ENCODE measurements at regions not wholly inside any gene's neighbourhood (a gene's known extent, or its start where the extent isn't known, plus 50 kb on each side); places are given as distances from the start of the nearest gene placed in this dataset.

DNA sequence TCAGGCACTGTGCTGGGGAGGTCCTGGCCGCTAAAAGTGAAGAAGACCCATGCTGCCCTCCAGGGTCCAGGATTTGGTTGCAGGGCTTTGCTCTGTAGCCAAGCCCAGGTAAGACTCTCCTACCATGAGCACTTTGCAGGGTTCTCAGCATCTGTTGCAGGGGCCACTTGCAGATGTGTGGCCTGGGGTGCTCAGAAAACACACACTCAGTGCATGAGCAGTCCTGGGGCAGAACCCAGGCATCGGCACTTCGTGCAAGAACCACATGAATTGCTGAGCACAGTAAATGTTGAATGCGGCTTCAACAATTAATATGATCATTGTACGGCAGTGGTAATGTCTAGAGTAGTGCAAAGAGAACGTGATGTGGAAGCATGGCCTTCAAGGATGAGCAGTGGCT is 98.5 kb upstream of the SMIM21 start:
- DNase-seq, result no peak

DNA sequence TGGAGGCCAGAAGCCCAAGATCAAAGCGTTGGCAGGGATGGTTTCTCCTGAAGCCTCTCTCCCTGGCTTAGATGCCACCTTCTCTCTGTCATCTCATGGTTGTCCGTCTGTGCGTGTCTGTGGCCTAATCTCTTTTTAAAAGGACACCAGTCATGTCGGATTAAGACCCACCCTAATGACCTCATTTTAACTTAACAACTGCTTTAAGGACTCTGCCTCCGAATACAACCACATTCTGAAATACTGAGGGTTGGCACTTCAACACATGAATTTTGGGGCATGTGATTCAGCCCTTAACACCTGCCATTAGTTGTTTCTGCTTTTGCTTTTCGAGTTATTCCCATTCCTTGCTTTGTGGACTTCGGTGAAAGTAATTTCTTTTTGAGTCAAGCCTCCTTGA is 97.8 kb upstream of the SMIM21 start:
- DNase-seq, result no peak

DNA sequence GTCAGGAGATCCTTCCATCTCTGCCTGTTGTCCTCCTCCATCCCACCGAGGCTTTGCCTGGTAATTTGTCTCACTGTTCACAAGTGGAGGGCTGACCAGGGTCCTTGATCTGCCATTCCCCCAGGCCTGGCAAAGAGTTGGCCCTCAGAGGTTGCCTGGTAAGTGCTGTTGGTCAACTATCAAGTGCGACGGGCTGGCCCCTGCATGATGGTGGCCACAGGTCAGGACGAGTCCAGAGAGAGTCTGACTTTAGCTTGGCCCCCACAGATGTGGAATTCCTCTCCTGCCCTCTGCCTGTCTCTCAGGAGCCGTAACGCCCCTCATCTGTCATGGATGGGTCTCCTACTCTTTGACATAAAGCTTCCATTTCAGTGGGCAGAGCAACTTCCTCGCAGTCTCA is 97.3 kb upstream of the SMIM21 start:
- DNase-seq, result no peak

DNA sequence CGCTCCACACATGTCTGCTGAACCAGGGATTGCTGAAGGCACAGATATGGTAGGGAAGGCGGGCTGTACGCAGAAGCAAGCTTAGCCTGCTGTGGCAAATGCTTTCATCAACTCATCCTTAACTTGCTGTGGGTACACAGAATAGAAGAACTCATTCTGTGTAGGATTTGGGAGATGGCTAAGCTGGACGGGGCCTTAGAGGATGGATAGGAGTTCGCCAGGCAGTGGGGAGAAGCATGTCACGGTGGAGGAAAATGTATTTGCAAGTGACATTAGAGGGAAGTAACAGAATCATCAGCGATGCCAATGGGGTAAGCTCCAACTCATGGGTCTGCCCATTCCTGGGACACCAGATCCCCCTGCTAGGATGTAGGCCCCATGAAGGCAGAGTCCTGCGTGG is 96.7 kb upstream of the SMIM21 start:
- DNase-seq, result no peak

DNA sequence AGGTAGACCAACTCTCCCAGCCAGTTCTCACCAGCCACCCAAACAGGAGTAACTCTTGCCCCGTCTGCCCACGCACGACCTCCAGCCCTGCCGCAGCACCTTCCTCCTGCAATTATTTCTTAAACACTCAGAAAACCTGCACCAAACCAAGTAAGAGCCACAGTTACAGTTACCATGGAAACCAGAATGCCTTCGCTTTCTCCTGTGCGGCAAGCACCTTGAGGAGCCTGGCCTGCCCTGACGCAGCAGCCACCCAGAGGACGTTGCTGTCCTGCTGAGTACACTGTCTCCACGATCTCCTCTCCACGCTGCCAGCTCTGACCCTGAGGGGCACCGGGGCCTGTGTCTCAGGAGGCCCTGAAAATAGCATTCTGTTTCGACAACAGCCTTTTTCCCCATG is 94.3 kb upstream of the SMIM21 start:
- no peak for DNase-seq

DNA sequence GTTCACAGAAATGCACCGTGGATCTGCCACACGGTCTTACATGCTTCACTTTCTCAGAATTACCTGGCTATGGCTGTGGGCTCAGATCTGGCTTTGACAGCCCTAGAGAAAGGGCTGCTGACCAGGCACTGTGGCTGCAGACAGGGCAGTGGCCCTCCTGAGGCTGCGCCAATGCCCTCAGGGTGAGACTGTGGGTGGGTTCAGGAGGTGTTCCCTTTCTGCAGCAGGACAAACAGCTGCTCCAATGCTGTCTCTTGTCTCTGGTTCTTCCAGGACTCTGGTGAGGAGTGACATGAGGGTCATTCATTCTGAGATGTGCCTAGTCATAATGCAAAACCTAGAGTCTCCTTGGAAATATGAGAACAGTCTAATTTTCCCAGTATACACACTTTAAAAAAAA is 90.5 kb upstream of the SMIM21 start:
- no peak for DNase-seq

DNA sequence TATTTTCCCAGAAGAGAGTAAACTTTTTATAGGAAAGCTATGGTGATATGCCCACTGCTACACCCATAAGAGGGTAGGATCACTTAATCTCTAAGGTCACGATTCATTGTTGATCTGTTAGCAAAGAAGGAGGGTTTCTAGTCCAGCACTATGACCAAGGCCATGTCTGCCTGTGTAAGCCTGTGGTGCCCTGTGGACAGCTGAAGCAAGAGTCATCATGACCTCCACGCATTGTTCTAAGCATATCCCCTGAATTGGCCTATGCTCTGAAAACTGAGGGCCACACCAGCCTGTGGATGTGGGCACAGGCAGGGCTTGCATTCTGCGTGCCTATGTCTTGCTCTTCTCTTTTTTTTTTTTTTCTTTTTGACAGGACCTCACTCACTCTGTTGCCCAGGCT is 89.8 kb upstream of the SMIM21 start:
- DNase-seq, result no peak

DNA sequence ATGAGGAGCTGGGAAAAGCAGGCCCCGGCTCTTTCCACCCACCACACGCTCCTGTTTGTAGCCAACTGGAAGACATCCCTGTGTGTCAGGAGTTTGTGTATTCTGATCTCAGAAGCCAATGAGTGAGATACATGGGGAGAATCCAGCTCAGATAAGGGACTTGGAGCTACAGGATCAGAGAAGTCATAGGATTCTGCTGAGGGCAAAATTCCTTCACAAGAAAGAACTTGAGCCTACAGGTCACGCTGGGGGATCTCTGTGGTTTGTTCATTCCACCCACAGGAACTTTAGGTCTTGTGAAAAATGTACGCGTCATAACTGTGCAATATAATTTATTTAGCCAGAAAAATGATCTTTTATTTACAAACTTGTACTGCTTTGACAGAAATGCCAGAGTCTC is 80.1 kb upstream of the SMIM21 start:
- no peak for DNase-seq

DNA sequence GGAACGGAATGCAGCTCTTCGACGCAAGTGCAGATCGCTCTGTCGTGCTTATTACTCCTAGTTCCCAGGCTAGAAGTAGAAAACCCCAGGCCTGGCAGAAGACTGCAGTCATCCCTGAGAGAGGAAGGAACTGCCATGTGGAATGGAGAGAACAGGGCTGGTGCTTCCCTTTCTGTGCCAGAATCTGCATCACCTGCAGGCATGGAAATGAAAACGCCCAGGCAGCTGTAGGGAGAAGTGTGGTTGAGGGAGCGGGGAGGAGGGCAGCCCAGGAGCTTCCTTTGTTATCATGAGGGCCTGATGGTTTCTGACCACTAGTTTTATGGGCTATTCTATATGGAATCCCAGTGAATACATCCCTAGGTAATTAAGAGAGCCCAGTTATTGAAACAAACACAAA is 79.4 kb upstream of the SMIM21 start:
- no peak for DNase-seq

DNA sequence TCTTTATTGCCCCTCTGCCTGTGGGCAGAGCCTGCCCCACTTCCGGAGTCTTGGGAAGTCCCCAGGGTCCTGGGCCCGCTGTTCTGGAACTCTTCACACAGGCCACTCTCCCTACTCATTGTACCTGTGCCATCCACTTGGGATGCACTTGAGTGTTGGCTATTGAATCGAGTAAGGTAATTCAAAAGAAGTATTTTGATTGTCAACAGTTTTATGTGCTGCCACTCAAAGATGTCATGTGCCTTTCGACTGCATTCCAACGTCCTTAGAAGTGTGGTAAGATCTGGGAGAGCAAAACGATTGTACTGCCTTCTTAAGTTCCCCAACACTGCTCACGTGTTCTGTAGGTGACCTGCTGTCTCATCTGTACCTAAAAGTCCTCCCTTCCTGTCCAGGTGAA is 77.0 kb upstream of the SMIM21 start:
- no peak for DNase-seq

DNA sequence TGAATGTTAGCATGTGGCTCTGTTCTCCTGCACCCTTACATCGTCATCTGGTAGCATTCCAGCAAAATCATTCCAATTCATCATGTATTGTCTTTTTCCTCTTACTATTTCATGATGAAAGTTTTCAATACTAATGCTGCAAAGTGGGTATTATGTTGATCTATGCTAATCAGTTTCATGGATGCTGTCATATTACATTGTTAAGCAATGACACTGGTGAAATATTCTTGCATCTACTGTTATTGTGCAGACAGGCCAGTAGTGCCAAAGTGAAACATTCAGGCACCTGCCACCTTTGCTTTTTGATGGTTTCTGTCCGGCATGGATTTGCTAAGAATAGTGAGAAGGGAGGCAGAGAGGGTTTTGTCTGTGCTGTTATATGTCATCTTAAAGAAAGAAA is 76.1 kb upstream of the SMIM21 start:
- no peak for DNase-seq

DNA sequence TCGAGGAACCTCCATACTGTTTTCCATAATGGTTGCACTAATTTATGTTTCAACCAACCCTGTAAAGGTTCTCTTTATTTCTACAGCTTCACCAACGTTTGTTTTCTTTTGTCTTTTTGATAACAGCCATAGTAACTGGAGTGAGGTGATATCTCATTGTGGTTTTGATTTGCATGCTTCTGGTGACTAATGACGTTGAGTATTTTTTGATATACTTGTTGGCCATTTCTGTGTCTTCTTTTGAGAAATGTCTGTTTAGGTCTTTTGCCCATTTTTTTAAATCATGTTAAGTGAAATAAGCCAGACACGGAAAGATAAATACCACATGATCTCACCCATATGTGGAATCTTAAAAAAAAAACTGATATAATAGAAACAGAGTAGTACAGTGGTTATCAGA is 74.8 kb upstream of the SMIM21 start:
- no peak for DNase-seq

DNA sequence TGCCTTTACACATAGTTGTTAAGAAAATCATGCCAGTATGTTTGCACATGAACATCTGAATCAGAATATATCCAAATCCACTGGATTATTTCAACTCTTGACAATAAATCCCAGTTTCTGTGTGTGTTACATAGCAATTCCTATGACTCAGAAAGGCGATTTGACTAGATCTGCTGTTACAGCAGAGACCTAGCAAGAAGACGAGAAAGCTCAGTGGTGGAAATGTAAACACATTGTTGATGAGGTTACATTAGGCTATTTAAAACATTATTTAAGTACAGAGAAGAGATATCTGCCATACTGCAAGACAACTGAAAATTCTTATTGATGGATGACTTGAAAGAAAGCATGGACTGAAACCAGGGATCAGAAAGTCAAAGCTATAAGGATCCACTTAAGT is 73.0 kb upstream of the SMIM21 start:
- no peak for DNase-seq

DNA sequence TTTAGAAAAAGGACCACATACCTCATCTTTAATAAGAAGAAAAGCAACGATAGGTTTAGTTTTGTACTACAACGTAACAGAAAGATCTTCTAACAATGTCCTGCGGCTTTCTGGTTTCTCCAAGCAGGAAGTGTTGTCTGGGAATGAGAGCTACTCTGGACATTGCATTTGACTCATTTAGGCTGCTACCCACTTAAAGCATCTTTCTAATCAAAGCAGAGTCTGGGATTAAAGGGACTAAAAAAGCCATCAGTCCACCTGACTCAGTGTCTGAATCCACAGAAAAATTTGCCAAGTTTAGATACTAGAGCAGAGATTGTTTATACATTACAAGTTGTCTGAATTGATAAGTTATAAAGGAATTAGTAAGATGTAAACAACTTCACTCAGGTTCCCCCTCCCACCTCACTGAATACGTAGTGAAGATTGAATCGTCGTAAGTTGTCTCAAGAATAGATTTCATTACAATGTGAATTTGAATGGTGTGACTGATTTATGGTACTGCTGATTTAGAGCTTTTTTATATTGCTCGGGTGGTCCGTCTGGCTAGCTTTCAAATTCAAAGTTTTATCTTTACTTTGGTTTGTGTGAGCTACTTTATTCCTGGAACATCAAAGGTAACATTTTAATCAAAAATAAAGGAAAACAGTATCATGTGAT is 70.2 kb upstream of the SMIM21 start:
- no peak for DNase-seq

DNA sequence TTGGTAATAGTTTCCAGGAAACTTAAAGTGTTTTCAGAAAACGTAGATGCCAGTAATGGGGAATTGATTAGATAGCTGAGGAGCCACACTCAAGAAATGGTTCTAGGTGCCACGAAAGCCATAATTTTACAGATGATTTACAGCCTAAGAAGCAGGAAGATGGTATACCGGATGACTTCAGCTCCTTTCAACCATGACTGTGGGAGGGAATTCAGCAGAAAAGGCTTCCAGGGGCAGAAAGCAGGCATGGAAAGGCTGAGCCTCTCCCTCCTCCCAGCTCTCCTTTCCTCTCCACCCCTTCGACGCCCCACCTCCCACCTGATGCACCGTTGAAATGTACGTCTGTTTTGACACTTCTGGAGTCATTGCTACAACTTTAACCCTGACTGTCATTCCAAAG is 68.6 kb upstream of the SMIM21 start:
- DNase-seq, result no peak

DNA sequence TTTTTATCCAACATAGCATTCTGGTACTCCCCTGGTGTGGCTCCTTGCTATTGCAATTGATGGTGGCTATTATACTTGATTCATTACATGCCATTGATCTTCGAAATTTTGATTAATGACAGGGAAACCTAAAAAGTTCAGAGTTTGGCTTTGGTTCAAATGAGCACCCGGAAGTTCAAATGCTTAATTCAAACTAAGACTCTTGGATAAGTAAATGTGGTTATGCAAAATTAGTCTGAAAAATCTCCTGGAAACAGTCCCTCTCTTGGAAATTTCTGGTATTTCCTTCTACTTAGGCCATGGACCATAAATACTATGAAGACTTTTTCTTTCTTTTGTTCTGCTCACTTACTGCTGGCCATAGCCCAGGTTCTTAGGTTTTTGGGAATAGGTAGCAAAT is 65.3 kb upstream of the SMIM21 start:
- no peak for DNase-seq

DNA sequence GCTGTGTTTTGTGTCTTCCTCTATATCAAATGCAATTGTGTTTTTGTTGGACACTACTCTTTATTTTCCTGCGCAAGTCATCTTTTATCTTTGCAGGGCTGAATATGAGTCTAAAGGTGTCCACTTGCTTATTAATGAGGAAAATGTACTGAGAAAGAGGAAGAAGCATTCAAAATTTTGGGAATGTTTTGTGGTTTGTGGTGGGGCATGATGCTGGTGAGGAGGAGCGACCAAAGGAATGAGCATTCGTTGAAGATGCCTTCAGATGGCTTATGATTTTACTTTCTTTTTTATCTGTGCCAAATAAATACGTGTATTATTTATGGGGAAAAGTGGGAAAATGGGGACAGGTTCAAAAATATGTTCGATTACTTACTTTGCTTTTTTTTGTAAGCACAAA is 63.9 kb upstream of the SMIM21 start:
- DNase-seq, result no peak

DNA sequence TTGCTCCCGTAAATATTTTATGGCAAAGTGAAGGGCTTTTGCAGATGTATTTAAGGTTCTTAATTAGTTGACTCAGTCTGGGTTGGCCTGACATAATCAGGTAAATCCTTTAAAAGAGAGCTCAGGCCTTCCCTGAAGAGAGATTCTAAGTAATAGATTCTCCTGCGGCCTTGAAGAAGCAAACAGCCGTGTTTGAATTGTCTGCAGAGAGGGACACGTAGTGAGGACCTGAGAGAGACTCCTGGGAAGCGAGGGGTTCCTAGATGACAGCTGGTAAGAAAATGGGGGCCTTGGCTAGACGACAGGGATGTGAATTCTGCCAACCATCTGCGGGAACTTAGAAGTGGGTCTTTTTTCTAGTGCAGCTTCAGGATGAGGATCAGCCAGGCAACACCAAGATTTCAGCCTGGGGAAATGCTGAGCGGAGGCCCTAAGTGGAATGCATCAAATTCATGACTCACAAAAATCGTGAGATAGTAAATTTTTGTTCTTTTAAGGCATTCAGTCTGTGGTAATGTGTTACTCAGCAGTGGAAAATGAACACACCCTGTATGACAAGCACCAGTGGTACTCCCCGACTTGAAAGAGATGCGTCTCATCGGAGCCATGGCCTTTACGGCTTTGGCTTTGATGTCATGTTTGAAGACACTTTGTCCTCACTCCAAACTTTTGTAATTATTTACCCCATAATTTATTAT is 62.1 kb upstream of the SMIM21 start:
- no peak for DNase-seq

DNA sequence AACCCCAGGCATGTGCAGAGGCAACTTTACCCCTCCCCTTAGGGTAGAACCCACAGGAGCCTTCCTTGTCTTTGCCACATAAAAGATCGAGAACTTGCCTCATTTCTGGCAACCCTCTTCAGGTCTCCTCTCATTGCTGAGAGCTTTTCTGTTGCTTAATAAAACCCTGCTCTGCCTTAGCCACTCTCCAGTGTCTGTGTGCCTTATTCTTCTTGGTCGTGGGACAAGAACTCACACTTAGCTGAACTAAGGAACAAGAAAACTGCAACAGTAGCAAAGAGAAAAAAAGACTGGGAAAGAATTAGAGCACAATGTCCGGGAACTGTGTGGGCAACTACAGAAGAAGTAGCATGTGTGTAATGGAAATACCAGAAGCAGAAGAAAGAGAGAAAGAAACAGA is 56.2 kb upstream of the SMIM21 start:
- DNase-seq, result no peak

DNA sequence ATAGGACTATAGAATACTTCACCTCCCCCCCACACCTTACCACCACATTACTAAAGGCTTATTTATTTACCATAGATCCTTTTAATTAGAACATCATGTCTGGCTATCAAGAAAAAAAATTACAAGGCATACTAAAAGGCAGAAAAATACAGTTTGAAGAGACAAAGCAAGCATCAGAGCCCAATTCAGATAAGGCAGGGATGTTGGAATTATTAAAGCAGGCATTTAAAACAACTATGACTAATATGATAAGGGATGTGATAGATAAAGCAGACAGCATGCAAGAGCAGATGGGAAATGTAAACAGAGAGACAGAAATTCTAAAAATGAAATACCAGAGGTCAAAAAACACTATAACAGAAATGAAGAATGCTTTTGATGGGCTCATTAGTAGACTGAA is 55.4 kb upstream of the SMIM21 start:
- DNase-seq, result no peak

DNA sequence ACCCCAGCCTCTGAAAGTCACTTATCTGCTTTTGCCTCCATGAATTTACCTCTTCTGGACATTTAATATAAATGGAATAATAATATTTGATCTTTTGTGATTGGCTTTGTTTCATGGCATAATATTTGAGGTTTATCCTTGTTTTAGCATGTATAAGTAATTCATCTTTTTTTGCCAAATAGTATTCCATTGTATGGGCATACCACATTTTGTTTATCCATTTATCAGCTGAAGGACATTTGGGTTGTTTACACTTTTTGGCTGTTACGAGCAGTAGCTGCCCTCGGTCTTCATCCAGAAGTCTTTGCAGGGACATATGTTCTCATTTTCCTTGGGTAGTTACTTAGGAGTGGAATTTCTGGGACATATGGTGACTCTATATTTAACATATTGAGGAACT is 53.0 kb upstream of the SMIM21 start:
- DNase-seq, result no peak

DNA sequence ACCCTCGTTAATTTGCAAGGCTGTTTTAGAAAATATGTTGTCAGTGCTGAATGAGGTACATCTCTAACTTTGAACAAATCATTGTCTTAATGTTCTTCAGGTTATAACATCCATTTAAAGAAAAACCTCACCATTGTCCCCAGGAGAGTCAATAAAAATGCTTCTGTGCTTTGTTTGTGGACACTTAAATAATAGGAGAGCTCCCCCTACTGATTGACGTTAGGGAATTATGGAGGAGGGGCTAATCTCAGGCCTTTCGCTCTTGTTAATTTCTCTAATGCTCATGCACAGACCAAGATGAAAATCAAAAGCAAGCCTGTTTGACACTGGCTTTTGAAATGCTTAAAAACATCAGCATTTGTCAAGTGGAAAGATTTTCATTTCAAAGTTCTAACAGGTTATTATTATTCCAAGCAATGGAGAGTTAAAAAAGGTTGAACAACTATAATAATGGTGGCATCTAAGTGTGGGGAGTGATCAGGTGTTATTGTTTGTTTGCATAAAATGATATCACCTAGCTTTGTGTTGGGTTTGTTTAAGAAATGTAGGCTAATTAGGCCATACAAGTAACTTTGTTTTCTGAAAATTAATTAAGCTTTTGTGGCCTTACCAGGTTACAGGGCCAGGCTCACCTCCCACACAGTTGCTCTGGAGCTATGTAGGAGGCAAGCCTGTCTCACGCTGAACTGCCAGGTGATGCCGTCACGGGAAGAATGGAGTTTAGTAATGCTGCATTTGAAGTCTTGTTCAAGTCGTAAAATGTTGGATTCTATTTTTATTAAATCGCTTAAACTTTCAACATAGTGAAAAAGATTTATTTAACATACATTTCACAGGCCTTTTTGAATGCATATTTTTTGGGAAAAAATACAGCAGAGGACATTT is 51.7 kb upstream of the SMIM21 start:
- DNase-seq, result no peak

DNA sequence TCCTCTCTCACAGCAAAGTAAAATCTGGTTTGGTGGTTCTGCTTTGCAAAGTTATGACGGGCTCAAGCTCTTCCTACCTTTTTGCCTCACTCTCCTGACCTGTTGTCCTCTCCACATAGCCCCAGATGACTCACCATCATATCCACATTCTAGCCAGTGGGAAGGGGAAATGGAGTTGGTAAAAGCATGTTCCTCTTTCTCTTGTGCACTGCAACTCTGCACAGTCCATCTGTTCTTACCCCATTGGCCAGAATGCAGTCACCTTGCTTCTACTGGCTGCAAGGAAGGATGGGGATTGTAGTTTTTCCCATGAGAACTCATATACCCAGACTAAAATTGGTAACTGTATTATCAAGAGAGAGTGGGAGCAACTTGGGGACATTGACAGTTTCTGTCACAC is 50.4 kb upstream of the SMIM21 start:
- DNase-seq, result no peak
